ENCODE measurements at regions not wholly inside any gene's neighbourhood (a gene's known extent, or its start where the extent isn't known, plus 50 kb on each side); places are given as distances from the start of the nearest gene placed in this dataset.

GRCh38 chr7:41489885-41490284 is 213.0 kb downstream of the INHBA start:
- no peak for TF ChIP-seq CTCF (IDR thresholded peaks at IDR 0.05; ENCODE audit: insufficient read depth, missing control alignments)
- no peak for DNase-seq (ENCODE audit: insufficient read length, low spot score)
- FAIRE-seq = no peak

GRCh38 chr7:41487229-41487940 is 215.5 kb downstream of the INHBA start:
- DNase-seq (ENCODE audit: insufficient read length, low spot score) (no peak), FAIRE-seq (no peak)
- TF ChIP-seq CTCF (IDR thresholded peaks at IDR 0.05; ENCODE audit: insufficient read depth, missing control alignments) = no peak

- TF ChIP-seq CTCF (IDR thresholded peaks at IDR 0.05; ENCODE audit: insufficient read depth, missing control alignments) = no peak
- FAIRE-seq = no peak
These were observed 221.5 kb downstream of the INHBA start for GRCh38 chr7:41481353-41481752.

GRCh38 chr7:41478187-41478586 is 224.7 kb downstream of the INHBA start:
- DNase-seq (ENCODE audit: insufficient read length, low spot score) (no peak), FAIRE-seq (no peak)
- no peak for TF ChIP-seq CTCF (IDR thresholded peaks at IDR 0.05; ENCODE audit: insufficient read depth, missing control alignments)

More at GRCh38 chr7:41481353-41481752, 221.5 kb downstream of the INHBA start:
- DNase-seq (ENCODE audit: insufficient read length, low spot score) = no peak

- DNase-seq (ENCODE audit: insufficient read length, low spot score) (no peak), FAIRE-seq (no peak)
- TF ChIP-seq CTCF (IDR thresholded peaks at IDR 0.05; ENCODE audit: insufficient read depth, missing control alignments) = no peak
These were observed 226.5 kb downstream of the INHBA start for GRCh38 chr7:41476460-41476803.

GRCh38 chr7:41475801-41476459 is 227.0 kb downstream of the INHBA start:
- TF ChIP-seq CTCF (IDR thresholded peaks at IDR 0.05; ENCODE audit: insufficient read depth, missing control alignments) = no peak
- FAIRE-seq (no peak), DNase-seq (ENCODE audit: insufficient read length, low spot score) (no peak)

Data from D721Med (cell line).